GM18907 (cell line): ENCODE measurements at regions not wholly inside any gene's neighbourhood (a gene's known extent, or its start where the extent isn't known, plus 50 kb on each side); places are given as distances from the start of the nearest gene placed in this dataset.

ENCODE experiments used
- ATAC-seq: cut with Tn5 transposase; IDR thresholded peaks from one replicate; pipeline ENCODE4 v1.9.1; 2021; ENCODE audit warnings: mild to moderate bottlenecking, moderate library complexity; ENCODE audit not compliant: unreplicated experiment

DNA sequence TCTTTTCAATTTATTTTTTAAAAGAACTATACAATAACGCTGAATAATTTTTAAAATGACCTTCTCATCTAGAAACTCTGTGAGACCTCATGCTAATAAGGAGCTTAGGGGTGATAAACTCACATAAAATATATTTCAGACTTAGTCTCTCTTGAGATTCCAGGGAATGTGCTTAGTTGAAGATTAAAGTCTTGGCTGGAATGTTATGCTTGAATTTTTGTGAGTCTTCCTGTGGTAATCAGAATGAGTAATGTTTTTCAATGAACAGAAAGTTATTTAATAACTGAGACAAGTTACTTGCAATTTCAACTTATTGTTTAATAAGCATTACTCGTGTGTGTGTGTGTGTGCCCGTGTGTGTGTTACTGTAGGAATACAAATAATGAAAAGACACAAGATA, 379.9 kb upstream of the EPHA7 start:
- no peak for ATAC-seq

DNA sequence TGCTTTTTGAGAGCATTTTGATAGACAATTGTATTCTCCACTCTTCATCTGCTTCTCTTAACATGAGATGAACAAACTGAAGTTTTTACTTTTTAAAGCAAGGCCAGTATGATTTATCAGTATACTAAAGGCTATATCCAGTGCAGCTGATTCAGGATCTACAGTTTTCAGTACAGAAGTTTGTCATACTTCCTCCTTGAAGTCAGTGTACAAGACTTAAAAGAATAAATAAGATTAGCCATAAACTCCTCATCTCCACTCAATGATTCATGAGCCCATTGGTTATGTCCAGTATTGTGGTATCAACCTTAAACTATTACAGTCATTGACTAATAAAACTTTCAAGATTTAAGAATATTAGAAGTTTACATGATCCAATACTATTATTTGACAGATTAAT, 374.8 kb upstream of the EPHA7 start:
- ATAC-seq, result no peak

DNA sequence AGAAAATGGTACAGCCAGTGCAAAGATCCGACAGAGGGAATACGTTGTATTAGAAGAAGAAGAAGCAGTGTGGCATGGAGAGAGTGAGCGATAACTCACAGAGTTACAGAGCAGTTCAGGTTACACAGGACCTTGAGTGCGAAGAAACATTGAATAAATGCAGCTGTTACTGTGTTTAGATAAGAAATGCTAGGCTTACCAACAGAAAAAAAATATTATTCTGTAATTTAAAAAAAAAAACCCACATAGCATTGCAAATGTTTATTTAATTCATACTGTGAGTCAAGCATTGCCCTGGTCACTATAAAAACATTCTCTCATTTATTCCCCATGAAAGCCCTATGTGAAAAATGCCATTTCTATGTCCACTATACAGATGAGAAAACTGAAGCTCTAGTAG, 373.4 kb upstream of the EPHA7 start:
- ATAC-seq, result no peak

DNA sequence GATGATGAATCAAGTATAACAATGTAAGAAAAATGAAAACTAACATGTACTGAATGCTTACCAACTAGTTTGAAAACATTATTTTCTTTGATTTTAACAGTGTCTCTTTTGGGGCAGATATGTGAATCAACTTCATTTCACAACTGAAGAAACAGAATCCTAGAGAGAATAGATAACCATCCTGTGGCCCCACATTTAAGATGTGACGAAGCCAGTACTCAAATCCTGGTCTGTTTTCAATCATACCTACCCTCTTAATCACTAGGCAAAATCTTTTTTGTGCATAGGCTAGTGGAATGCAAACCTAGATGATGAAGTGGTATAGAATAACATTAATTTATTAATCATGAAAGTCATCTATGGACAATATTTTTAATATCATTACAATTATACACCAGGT, 371.6 kb upstream of the EPHA7 start:
- no peak for ATAC-seq

- no peak for ATAC-seq
Observed at GRCh38 chr6:93789532-93789931, 370.2 kb upstream of the EPHA7 start.

- ATAC-seq, result no peak
Observed at GRCh38 chr6:93787841-93788240, 368.5 kb upstream of the EPHA7 start.

DNA sequence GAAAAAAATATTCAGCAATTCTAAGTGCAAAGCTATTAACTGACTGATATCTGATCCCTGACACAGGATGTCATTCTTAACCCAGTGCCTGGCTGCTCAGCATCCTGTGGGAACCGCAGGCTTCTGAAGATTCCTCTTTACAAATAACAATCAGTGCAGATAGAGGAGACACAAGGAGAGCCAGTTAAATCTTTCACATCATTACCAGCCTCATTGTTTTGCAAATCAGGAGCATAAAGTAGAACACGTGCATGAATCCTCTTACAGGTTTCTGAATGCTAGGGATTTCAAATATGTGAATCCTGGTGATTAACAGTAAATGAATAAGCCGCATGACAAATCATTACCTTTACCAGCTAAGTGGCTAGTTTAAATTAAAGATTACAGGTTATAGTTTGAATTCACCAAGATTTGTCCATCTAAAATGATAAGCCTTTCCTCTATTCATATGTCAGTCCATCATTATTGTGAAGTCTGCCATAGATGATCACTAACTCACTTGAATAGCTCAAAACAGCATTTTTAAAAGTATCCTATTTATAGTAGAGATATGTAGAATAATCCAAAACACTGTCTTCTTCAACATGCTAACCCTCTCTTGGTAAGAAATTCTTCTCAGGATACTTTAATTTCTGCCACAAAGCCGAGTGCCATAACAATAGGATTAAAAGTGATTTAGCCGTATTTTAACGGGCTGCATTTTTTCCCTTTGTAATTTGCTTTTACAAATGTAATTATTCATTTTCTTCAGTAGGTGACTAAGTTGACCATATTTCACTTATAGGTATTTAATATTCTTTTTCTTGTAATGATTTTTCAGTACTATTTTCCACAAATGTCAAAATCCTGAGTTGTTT, 367.3 kb upstream of the EPHA7 start:
- ATAC-seq, result no peak

DNA sequence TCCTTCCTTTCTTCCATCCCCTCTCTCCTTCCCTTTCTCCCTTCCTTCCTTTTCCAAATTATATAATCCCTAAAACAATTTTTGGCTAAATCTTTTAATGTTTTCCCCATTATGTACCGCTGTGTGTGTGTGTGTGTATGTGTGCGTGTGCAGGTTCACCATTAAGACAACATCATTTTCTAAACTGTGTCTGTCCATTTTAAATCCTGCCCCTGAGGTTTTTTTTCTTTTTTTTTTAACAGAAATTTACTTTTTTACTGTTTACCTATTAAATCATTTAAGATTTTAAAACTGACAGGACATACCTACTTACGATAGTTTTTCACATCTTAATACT, 366.3 kb upstream of the EPHA7 start:
- no peak for ATAC-seq

- no peak for ATAC-seq
Observed at GRCh38 chr6:93784794-93785693, 365.7 kb upstream of the EPHA7 start.

- no peak for ATAC-seq
Observed at GRCh38 chr6:93779086-93779841, 359.9 kb upstream of the EPHA7 start.

- ATAC-seq, result no peak
Observed at GRCh38 chr6:93759190-93759589, 339.8 kb upstream of the EPHA7 start.

- ATAC-seq, result no peak
Observed at GRCh38 chr6:93751969-93752368, 332.6 kb upstream of the EPHA7 start.

GRCh38 chr6:93749930-93750329, 330.6 kb upstream of the EPHA7 start:
- ATAC-seq, result no peak

- no peak for ATAC-seq
Observed at GRCh38 chr6:93749191-93749590, 329.8 kb upstream of the EPHA7 start.

DNA sequence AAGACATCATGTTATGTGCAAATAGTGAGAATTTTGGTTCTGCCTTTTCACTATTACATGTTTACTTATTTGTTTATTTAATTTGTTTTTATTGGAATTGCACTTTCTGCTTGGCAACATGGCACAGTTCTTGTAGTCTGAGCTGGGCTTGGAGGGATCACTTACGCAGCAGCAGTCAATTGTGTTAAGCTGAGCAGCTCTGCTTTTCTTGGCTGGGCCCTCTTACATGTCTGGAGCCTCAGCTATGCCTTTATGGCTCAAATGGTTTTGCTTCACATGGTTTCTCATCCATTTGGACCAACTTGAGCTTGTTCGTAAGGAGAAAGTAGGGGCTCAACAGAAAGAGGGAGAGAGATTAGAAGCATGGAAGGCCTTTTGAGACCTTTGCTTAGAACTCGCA, 327.5 kb upstream of the EPHA7 start:
- ATAC-seq, result no peak

DNA sequence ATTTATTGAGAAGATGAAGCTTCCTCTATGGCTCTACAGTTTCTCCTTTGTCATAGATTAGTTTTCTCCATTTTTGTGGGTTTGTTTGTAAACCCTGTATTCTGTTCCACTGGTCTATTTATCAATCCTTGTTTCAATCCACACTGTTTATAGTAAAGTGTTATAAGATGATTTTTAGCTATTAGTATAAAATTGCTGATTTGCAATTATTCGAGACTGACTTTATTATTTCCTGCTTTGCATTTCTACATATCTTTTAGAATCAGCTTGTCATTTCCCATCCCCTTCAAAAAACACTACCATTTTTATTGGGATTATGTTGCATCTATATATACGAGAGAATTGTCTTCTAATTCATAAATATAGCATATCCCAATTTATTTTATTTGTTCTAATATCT, 325.9 kb upstream of the EPHA7 start:
- no peak for ATAC-seq

GRCh38 chr6:93735099-93735498, 315.7 kb upstream of the EPHA7 start:
- no peak for ATAC-seq

DNA sequence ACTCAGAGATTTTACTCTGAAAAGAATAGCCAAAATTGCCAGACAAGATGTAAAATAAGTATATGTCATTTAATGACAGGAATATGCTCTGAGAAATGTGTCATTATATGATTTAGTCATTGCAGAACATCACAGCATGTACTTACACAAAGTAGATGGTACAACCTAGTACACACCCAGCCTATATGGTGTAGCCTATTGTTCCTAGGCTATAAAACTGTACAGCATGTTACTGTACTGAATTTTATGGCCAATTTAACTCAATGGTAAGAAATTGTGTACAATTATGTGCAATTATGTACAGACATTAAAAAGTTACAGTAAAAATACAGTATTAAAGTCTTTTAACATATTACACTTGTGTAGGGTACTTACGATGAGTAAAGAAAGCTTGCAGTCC, 311.9 kb upstream of the EPHA7 start:
- ATAC-seq, result no peak

GRCh38 chr6:93728150-93728549, 308.8 kb upstream of the EPHA7 start:
- no peak for ATAC-seq

DNA sequence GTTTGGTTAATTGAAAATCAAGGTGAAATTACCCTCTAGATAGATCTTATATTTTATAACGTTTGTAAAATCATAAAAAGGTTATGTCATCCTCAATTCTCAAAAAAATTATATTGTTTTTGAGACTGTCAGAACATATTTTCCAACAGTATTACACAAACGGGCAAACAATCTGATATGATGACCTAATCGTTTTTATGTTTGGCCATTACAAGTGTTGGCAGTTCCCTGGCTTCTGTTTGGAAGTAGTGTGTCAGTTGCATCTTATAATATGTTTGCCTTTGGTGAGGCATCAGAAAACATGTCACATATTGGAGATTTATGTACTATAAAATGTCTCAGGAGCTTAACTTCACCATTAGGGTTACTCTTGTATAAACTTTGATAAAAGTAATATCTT, 308.1 kb upstream of the EPHA7 start:
- no peak for ATAC-seq

GRCh38 chr6:93721386-93722048, 302.2 kb upstream of the EPHA7 start:
- no peak for ATAC-seq
